Left ventricle myocardium inferior (tissue), 1 donor: ENCODE measurements at regions not wholly inside any gene's neighbourhood (a gene's known extent, or its start where the extent isn't known, plus 50 kb on each side); places are given as distances from the start of the nearest gene placed in this dataset.

Source experiments
- DNase-seq: peaks from one replicate; pipeline ENCODE4 v3.0.0-alpha.2; 2020
- H3K27ac ChIP-seq: fragments of 200-600 bp; replicated peaks from 2 replicates; pipeline ENCODE4 v1.8.0; 2021
- H3K27me3 ChIP-seq: fragments of 200-600 bp; 2 replicates; pipeline ENCODE4 v1.8.0; 2021; ENCODE audit warnings: low read depth
- H3K36me3 ChIP-seq: fragments of 200-600 bp; 2 replicates; pipeline ENCODE4 v1.8.0; 2021
- H3K4me1 ChIP-seq: fragments of 200-600 bp; 2 replicates; pipeline ENCODE4 v1.8.0; 2021
- H3K4me3 ChIP-seq: fragments of 200-600 bp; 2 replicates; pipeline ENCODE4 v1.8.0; 2021; ENCODE audit warnings: mild to moderate bottlenecking, moderate library complexity
- H3K9me3 ChIP-seq: fragments of 200-600 bp; replicated peaks from 2 replicates; pipeline ENCODE4 v1.8.0; 2021
- intact Hi-C: fragments of 100-400 bp; cut with micrococcal nuclease; formaldehyde crosslinking; loops from one replicate; pipeline ENCODE4 v1.11.0; 2022
- TF ChIP-seq, protein P1 (sequence below): fragments of 200-600 bp; IDR thresholded peaks from 2 replicates; pipeline ENCODE4 v1.8.0; 2021; ENCODE audit warnings: antibody characterized with exemption, mild to moderate bottlenecking, borderline replicate concordance
- donor health status: DM: no; HTN: yes; CAD: no; lungs with severe emphysema.

DNA sequence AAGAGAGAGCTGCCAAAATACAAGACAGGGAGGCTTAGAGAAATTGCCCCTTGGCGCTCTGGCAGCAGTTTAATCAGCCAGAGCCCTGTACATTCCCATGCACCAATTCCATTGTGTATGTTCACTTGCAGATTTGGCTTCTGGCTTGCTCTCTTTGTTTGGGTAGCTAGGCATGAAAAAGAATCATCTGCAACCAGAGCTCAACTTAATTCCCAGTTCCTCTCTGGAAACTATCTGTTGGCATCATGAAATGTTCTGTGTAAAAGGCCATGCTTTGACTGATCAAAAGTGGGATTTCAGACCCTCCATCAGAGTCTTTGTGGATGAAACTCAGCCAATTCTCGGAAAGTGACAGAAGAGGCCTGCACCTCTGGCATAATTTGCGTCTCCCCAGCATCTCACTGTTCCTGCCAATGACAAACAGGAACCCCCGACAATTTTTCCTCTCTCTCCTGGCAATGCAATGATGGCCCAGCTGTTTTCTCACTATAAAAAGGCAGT lies 53.8 kb upstream of the RAD23B start:
- DNase-seq, result no peak
- Histone ChIP-seq H3K27me3 (peaks cover 10% of the 10 kb centered on the region), H3K4me1 (no peaks in the 10 kb centered on the region), H3K27ac (no peak overlapping the region), H3K9me3 (no peaks in the 10 kb centered on the region), H3K4me3 (no peak overlapping the region), H3K36me3 (no peaks in the 10 kb centered on the region)
- TF ChIP-seq, protein P1, sequence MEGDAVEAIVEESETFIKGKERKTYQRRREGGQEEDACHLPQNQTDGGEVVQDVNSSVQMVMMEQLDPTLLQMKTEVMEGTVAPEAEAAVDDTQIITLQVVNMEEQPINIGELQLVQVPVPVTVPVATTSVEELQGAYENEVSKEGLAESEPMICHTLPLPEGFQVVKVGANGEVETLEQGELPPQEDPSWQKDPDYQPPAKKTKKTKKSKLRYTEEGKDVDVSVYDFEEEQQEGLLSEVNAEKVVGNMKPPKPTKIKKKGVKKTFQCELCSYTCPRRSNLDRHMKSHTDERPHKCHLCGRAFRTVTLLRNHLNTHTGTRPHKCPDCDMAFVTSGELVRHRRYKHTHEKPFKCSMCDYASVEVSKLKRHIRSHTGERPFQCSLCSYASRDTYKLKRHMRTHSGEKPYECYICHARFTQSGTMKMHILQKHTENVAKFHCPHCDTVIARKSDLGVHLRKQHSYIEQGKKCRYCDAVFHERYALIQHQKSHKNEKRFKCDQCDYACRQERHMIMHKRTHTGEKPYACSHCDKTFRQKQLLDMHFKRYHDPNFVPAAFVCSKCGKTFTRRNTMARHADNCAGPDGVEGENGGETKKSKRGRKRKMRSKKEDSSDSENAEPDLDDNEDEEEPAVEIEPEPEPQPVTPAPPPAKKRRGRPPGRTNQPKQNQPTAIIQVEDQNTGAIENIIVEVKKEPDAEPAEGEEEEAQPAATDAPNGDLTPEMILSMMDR, result no peak
- intact Hi-C loops, result no loop called here
